ENCODE measurements at regions not wholly inside any gene's neighbourhood (a gene's known extent, or its start where the extent isn't known, plus 50 kb on each side); places are given as distances from the start of the nearest gene placed in this dataset.

- TF ChIP-seq CTCF (IDR thresholded peaks at IDR 0.05; ENCODE audit: borderline replicate concordance, extremely low read depth, low read length, poor library complexity, severe bottlenecking): no peak
- TF ChIP-seq EZH2 (IDR thresholded peaks at IDR 0.05; ENCODE audit: borderline replicate concordance, low read depth, low read length, severe bottlenecking): no peak
Measured at GRCh38 chr1:239155466-239156091, 230.8 kb upstream of the CHRM3 start.

All from DND-41 (cell line).